Stimulated activated CD8-positive, alpha-beta memory T cell treated with anti-CD3 and anti-CD28 coated beads, Interleukin-7, amount 100 ng/mL, for 4 hours (primary cell): ENCODE measurements at regions not wholly inside any gene's neighbourhood (a gene's known extent, or its start where the extent isn't known, plus 50 kb on each side); places are given as distances from the start of the nearest gene placed in this dataset.

ENCODE experiments used
- DNase-seq, 2 donors: peaks; one replicate each; pipeline ENCODE4 v3.0.0-alpha.2; 2020; ENCODE audit warnings: low read depth in 2 of 2

DNA sequence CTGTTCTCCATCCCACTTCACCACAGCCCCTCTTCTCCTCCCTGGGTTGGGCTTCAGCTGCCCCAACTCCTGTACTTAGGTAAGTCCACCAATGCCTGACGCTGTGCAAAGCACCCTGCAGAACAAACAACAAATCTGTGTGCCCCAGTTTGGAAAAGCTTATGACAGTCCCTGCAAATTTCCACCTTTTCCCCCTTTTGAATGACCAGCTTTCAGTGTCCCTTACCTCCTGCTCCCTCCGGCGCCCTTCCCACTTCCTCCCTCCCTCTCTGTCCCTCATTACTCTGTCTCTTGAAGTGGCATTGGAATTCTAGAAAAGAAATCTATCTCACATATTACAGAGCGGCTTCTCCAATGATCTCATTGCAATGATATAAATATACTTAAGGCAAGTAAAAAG is 352.9 kb upstream of the B3GAT1 start:
- no peak for DNase-seq

- no peak for DNase-seq
These were observed 352.3 kb upstream of the B3GAT1 start for GRCh38 chr11:134764367-134764766.

GRCh38 chr11:134763030-134763388 is 351.0 kb upstream of the B3GAT1 start:
- no peak for DNase-seq

DNA sequence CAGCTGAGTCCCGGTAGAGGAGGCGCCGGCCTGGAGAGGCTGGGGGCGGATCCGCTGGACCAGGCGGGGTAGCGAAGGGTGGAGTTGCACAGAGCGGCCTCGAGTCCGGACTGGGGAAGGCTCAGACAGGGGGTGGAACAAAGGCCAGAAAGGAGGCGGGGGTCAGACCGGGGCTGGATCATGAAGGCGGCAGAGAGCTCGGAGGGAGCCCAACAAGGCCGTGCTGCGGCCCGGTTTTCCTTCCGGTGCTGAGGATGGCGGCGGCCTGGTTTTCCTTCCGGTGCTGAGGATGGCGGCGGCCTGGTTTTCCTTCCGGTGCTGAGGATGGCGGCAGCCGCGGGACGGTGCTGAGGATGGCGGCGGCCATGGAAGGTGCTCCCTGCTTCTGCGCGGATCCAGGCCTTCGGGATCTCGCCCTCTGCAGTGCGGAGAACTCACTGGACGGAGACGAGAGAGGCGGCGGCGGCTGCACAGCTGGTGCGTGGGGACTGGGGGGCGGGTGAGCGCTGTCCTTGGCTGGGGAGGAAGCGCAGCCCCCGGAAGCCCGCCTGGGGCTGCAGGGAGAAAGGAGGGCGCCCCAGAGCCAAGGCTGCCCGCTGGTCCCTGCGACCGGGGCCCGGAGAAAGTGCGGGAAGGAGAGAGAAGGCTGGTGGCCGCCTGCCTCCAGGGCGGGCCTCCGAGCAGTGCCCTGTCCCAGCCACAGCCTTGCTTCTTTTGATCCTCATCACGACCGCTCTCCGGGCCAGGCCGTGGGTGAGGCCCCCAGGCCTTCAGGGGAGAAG is 350.4 kb upstream of the B3GAT1 start:
- DNase-seq = no peak

DNA sequence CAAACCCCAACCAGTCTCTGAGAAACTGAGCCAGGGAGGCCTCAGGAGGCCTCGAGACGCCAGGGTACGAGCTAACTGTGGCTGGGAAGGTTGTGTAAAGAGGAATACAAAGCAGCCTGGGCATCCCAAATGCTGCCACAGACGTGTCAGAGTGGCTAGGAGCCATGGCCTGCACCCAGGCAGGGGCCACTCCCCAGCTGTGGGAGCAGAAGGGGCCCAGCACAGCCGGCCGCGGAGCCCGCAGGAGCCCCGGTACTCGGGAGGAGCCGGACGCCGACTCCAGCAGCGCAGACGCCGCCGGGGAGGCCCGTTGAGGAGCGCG is 349.8 kb upstream of the B3GAT1 start:
- no peak for DNase-seq

DNA sequence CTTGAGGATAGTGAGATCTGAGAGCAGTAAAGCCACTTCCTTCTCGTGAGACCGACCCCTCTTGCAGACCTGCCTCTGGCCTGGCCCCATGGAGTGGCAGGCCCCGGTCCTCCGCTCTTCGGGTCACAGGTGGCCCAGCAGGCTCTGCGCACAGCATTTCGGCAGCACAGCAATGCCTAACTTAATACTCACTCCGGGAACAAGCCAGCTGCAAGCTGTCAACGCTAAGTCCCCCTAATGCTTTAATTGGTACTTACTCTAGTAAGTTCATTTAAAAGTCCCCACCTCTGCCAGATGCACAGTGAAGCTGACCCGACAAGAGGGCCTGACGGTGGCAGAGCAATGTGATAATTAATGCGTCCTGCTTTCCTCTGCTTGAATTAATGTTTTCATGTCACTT is 349.3 kb upstream of the B3GAT1 start:
- DNase-seq = no peak

DNA sequence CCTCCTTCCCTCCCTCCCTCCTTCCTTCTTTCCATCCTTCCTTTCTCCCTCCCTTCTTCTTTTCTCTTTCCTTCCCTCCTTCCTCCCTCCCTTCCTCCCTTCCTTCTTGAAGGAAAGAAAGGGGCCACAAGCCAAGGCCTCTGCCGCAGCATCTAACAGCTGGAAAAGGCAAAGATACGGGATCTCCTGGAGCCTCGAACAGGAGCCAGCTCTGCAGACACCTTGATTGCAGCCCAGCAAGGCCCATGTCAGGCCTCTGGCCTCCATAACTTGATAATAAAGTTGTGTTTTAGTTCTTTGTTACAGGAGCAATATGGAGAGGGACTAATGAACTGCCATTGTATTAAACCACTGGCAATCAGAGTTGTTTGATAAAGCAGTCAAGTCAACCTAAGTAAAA is 348.9 kb upstream of the B3GAT1 start:
- DNase-seq = no peak

DNA sequence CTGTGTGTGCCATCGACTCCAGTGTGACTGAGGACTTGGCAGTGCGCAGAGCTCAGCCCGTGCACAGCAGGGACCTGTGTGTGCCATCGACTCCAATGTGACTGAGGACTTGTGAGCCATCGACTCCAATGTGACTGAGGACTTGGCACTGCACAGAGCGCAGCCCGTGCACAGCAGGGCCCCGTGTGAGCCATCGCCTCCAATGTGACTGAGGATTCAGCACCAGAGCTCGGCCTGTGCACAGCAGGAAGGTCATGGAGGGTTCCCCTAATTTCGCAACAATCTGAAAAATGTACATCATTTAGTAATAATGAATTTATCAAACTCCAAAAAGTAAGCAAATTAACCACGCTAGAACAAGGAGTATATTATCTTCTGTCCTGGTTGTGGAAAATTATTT is 348.3 kb upstream of the B3GAT1 start:
- DNase-seq = no peak

- no peak for DNase-seq
These were observed 347.8 kb upstream of the B3GAT1 start for GRCh38 chr11:134759855-134760254.

DNA sequence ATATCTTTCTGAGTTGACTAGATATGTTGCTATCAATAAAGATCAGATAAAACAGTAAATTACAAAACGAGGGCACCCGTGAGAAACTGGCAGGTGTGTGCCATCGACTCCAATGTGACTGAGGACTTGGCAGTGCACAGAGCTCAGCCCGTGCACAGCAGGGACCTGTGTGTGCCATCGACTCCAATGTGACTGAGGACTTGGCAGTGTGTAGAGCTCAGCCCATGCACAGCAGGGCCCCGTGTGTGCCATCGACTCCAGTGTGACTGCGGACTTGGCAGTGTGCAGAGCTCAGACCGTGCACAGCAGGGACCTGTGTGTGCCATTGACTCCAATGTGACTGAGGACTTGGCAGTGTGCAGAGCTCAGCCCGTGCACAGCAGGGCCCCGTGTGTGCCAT is 347.2 kb upstream of the B3GAT1 start:
- DNase-seq = no peak

- no peak for DNase-seq
These were observed 346.4 kb upstream of the B3GAT1 start for GRCh38 chr11:134758342-134758931.

DNA sequence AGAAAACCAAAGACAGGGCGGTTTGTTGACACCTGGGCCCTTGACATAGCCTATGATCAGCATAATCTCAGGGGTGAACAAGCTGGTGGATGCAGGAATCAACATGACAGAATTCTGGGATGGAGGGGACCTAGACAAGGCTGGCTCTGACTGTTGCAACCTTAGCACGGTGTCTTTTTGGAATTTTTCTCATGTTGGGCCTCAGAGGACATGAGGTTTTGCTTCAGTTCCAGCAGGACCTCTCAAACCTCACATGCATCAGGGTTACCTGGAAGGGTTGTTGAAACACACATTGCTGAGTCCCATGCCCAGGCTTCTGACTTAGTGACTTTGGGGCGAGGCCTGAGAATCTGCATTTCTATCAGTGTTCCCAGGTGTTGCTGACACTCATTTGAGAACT is 345.6 kb upstream of the B3GAT1 start:
- no peak for DNase-seq

DNA sequence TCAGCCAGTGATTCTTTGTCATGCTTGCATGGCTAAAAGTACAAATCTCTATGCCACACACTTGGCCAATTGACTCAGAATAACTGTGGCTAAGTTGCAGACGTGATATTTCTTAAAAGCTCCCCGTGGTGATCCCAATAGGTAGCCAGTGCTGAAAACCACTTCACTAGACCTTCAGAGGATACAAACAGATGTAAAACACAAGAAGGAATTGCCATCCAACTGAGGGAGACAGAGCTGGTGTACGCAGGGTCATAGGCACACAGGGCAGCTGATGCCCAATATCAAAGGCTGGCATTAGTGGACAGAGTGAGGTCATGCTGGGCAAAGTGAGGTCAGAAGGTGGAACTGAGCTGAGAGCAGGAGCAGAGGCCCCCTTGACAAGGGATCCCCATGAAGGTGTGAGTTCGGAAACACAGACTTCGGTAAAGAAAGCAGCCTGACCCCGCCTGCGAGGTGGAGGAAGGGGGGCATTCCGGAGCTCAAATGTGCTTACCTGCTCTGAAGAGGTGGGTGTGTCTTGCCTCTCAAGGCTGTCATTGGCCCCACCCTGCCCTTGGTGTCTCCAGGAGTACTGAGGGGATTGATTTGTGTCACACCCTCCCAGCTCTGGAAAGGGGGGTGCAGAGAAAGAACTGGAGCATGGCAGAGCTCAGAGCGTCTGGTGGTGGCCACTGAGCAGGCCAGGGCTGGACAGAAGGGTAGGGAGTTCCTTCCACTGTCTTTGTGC is 344.9 kb upstream of the B3GAT1 start:
- no peak for DNase-seq

DNA sequence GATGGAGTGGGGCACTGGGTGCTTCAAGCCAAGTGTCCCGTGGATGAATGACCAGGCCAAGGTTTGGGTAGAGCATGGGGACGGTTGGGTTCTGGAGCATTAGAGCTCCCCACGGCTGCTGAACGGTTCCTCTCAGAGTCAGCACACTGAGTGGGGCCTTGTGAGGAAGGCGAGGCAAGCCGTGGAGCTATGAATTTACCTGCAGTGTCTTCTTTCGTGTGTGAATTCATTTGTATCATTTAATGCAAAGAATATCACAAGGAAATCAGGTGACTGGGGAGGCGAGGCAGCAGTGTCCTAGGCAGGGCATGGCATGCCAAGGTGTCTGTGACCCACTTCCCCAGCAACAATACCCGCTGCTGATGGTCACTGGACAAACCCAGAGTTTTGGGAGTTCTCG is 343.5 kb upstream of the B3GAT1 start:
- DNase-seq = no peak

- no peak for DNase-seq
These were observed 342.6 kb upstream of the B3GAT1 start for GRCh38 chr11:134754521-134755198.

GRCh38 chr11:134753771-134754520 is 341.9 kb upstream of the B3GAT1 start:
- DNase-seq = no peak

GRCh38 chr11:134752964-134753770 is 341.1 kb upstream of the B3GAT1 start:
- no peak for DNase-seq

DNA sequence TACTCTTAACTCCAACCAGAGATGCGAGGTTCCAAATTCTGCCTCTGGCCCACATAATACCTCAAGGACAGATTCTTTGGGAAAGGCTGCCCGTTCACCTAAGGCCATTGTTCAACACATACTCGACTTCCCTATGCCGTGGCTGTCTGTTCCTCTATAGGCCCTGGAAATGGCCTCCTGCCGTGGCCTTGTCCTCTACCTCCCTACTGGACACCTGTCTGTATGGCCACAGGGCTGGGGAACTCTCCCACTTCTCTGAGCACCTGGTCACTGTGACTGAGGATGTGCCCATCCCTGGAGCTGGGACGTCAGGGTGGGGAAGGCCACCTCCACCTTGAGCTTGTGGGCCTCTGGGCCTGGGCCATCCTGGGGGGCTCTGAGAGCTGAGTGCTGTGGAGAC is 340.5 kb upstream of the B3GAT1 start:
- DNase-seq = no peak

DNA sequence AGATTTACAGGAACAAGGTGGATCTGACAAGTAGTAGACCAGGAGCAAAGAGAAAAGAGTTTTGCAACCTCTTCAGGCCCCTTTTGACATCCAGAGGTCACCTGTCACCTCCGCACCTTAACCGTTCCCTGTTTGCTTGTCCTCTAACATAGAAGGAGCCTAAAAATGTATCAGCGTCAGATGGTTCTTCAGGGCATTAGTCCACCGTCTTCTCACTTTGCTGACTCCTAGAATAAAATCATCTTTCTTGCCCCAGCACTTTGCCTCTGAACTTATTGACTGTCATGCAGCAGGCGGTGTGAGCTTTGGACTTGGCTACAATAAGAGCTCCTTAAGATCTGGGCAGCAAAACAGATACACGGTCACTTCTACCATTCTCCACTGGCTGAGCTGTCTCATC is 339.7 kb upstream of the B3GAT1 start:
- no peak for DNase-seq

DNA sequence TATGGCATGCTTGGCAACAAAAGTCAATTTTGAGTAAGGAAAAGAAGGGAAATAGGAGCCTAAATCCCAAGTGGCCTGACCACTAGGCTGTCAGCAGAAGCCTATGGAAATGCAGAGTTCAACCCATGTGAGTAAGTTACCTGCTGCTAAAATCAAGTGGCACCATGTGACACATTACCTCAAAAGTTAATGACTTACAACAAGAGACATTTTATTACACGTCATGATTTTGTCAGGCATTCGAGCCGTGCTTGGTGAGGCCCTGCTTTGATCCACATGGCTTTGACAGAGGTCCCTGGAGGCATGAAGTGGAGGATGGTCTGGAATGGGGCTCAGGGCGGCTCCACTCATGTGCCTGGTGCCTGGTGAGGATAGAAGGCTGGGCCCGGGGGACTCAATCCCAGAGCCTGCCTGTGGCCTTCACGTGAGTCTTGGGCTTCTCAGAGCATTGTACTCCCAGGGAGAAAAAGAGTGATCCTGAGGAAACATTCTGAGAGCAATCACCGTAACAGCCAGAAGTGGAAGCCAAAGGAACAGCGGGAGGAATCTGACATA is 339.1 kb upstream of the B3GAT1 start:
- no peak for DNase-seq

DNA sequence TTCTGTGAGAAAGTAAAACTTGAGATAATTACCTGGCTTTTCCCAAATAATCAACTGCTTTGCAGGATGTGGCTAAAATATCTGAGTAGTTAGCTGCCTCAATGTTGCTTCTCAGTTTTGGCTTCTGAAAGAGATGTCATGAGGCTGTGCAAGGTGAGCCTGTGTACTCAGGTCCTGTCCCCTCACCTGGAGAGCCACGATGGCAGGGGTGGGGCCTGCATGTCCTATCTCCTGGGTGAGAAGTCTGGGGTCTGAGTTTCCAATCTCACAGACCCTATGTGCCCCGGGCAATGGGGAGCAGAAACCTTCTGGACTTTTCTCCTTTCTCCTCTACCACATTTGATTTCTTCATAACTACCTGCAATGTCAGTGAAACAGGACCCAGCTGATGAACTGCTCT is 338.6 kb upstream of the B3GAT1 start:
- DNase-seq = no peak
